ENCODE measurements at regions not wholly inside any gene's neighbourhood (a gene's known extent, or its start where the extent isn't known, plus 50 kb on each side); places are given as distances from the start of the nearest gene placed in this dataset.

GRCh38 chr6:87799651-87800050, 97.6 kb upstream of the AKIRIN2 start:
- DNase-seq (ENCODE audit: low read depth, low spot score): no peak
- no peak for FAIRE-seq

GRCh38 chr6:87798393-87799278, 96.6 kb upstream of the AKIRIN2 start:
- no peak for FAIRE-seq
- Histone ChIP-seq H3K4me3 (ENCODE audit: control insufficient read depth in 2 of 3, extremely low read depth in 1 of 3, insufficient read depth in 2 of 3, low read depth in 1 of 3, low read length in 3 of 3) (no peak overlapping the region), H3K9me3 (ENCODE audit: control insufficient read depth, low read depth, low read length) (no peaks in the 10 kb centered on the region), H2AFZ (ENCODE audit: control insufficient read depth, low read length) (no peak overlapping the region), H3K36me3 (ENCODE audit: control insufficient read depth in 2 of 2, extremely low read depth in 1 of 2, insufficient read depth in 2 of 2, low read length in 2 of 2) (no peaks in the 10 kb centered on the region), H3K79me2 (ENCODE audit: control insufficient read depth, insufficient read depth, low read length) (no peaks in the 10 kb centered on the region), H4K20me1 (ENCODE audit: control insufficient read depth, extremely low read depth, insufficient read depth, low read length) (no peaks in the 10 kb centered on the region), H3K27me3 (ENCODE audit: control insufficient read depth, extremely low read depth, insufficient read depth, low read length) (no peaks in the 10 kb centered on the region), H3K27ac (ENCODE audit: control insufficient read depth, insufficient read depth, low read length) (no peak overlapping the region), H3K9me1 (ENCODE audit: control insufficient read depth, extremely low read depth, insufficient read depth, low read length) (no peaks in the 10 kb centered on the region), H3K4me1 (ENCODE audit: control insufficient read depth, extremely low read depth, insufficient read depth, low read length) (peaks cover 16% of the 10 kb centered on the region), H3K9ac (ENCODE audit: control insufficient read depth, extremely low read depth, insufficient read depth, low read length) (no peak overlapping the region), H3K4me2 (ENCODE audit: control insufficient read depth, extremely low read depth, insufficient read depth, low read depth, low read length) (no peak overlapping the region)
- TF ChIP-seq EZH2 (IDR thresholded peaks at IDR 0.05; ENCODE audit: low read length): no peak
- TF ChIP-seq CTCF (optimal IDR thresholded peaks at IDR 0.05 in 1 of 3, IDR thresholded peaks at IDR 0.05 in 1 of 3, conservative IDR thresholded peaks at IDR 0.05 in 1 of 3; ENCODE audit: extremely low read depth in 1 of 3, insufficient read depth in 2 of 3, low read length in 3 of 3): no peak
- DNase-seq (ENCODE audit: low read depth, low spot score): no peak
- dilution Hi-C loops (cut with MboI; ENCODE audit: extremely low pct_ligation_motif_present, low sequenced_read_pairs): no loop called here

More at GRCh38 chr6:87799651-87800050, 97.6 kb upstream of the AKIRIN2 start:
- Histone ChIP-seq H3K36me3 (ENCODE audit: control insufficient read depth in 2 of 2, extremely low read depth in 1 of 2, insufficient read depth in 2 of 2, low read length in 2 of 2) (no peaks in the 10 kb centered on the region), H3K4me1 (ENCODE audit: control insufficient read depth, extremely low read depth, insufficient read depth, low read length) (peaks cover 16% of the 10 kb centered on the region), H3K79me2 (ENCODE audit: control insufficient read depth, insufficient read depth, low read length) (no peaks in the 10 kb centered on the region), H3K27me3 (ENCODE audit: control insufficient read depth, extremely low read depth, insufficient read depth, low read length) (no peaks in the 10 kb centered on the region), H3K4me2 (ENCODE audit: control insufficient read depth, extremely low read depth, insufficient read depth, low read depth, low read length) (no peak overlapping the region), H3K9ac (ENCODE audit: control insufficient read depth, extremely low read depth, insufficient read depth, low read length) (no peak overlapping the region), H4K20me1 (ENCODE audit: control insufficient read depth, extremely low read depth, insufficient read depth, low read length) (no peaks in the 10 kb centered on the region), H3K4me3 (ENCODE audit: control insufficient read depth in 2 of 3, extremely low read depth in 1 of 3, insufficient read depth in 2 of 3, low read depth in 1 of 3, low read length in 3 of 3) (no peak overlapping the region), H3K27ac (ENCODE audit: control insufficient read depth, insufficient read depth, low read length) (no peak overlapping the region), H2AFZ (ENCODE audit: control insufficient read depth, low read length) (no peak overlapping the region), H3K9me3 (ENCODE audit: control insufficient read depth, low read depth, low read length) (no peaks in the 10 kb centered on the region), H3K9me1 (ENCODE audit: control insufficient read depth, extremely low read depth, insufficient read depth, low read length) (no peaks in the 10 kb centered on the region)
- dilution Hi-C loops (cut with MboI; ENCODE audit: extremely low pct_ligation_motif_present, low sequenced_read_pairs): no loop called here
- no peak for TF ChIP-seq EZH2 (IDR thresholded peaks at IDR 0.05; ENCODE audit: low read length)
- TF ChIP-seq CTCF (optimal IDR thresholded peaks at IDR 0.05 in 1 of 3, IDR thresholded peaks at IDR 0.05 in 1 of 3, conservative IDR thresholded peaks at IDR 0.05 in 1 of 3; ENCODE audit: extremely low read depth in 1 of 3, insufficient read depth in 2 of 3, low read length in 3 of 3): no peak
